ENCODE measurements at regions not wholly inside any gene's neighbourhood (a gene's known extent, or its start where the extent isn't known, plus 50 kb on each side); places are given as distances from the start of the nearest gene placed in this dataset.
A peak's percentile ranks its signal among the peaks of the same experiment; 100 is the strongest.
"Not testable (repeated sequence)": the region's sequence is repeated elsewhere in the genome, so short reads cannot be mapped to it uniquely, and the experiment has no call there.

- no peak for ATAC-seq (ENCODE audit: low FRiP score in 2 of 2)
- no peaks in the 10 kb centered on the region for H3K9me3 ChIP-seq
- peaks cover 0 to 4% (median 0%) of the 10 kb centered on the region in 4 donors for H3K4me1 ChIP-seq
- H3K27ac ChIP-seq: no peak overlapping the region
- no peaks in the 10 kb centered on the region for H3K36me3 ChIP-seq
- WGBS, 2 donors: 50 to 63% methylated on average over 2 of the region's 2 CpGs
- no peak for DNase-seq
- TF ChIP-seq POLR2A (IDR thresholded peaks at IDR 0.05) (no peak), POLR2AphosphoS5 (IDR thresholded peaks at IDR 0.05) (no peak), EP300 (IDR thresholded peaks at IDR 0.05) (no peak), CTCF (IDR thresholded peaks at IDR 0.05) (no peak)
- H3K4me3 ChIP-seq: no peak overlapping the region
- no peaks in the 10 kb centered on the region for H3K27me3 ChIP-seq
Observed at GRCh38 chr12:104888481-104888880, 69.6 kb downstream of the SLC41A2 start.

- TF ChIP-seq POLR2A (IDR thresholded peaks at IDR 0.05): no peak
- TF ChIP-seq CTCF (IDR thresholded peaks at IDR 0.05): no peak
- TF ChIP-seq EP300 (IDR thresholded peaks at IDR 0.05): no peak
- TF ChIP-seq POLR2AphosphoS5 (IDR thresholded peaks at IDR 0.05): no peak
- Histone ChIP-seq H3K36me3 (no peaks in the 10 kb centered on the region), H3K27me3 (no peaks in the 10 kb centered on the region), H3K4me1 (peaks cover 0 to 4% (median 0%) of the 10 kb centered on the region in 4 donors), H3K27ac (no peak overlapping the region), H3K9me3 (no peaks in the 10 kb centered on the region), H3K4me3 (no peak overlapping the region)
- ATAC-seq (ENCODE audit: low FRiP score in 2 of 2) (no peak), DNase-seq (no peak)
- 71 to 73% methylated on average over 2 of the region's 2 CpGs for WGBS, 2 donors
Observed at GRCh38 chr12:104887452-104887851, 70.6 kb downstream of the SLC41A2 start.

DNA sequence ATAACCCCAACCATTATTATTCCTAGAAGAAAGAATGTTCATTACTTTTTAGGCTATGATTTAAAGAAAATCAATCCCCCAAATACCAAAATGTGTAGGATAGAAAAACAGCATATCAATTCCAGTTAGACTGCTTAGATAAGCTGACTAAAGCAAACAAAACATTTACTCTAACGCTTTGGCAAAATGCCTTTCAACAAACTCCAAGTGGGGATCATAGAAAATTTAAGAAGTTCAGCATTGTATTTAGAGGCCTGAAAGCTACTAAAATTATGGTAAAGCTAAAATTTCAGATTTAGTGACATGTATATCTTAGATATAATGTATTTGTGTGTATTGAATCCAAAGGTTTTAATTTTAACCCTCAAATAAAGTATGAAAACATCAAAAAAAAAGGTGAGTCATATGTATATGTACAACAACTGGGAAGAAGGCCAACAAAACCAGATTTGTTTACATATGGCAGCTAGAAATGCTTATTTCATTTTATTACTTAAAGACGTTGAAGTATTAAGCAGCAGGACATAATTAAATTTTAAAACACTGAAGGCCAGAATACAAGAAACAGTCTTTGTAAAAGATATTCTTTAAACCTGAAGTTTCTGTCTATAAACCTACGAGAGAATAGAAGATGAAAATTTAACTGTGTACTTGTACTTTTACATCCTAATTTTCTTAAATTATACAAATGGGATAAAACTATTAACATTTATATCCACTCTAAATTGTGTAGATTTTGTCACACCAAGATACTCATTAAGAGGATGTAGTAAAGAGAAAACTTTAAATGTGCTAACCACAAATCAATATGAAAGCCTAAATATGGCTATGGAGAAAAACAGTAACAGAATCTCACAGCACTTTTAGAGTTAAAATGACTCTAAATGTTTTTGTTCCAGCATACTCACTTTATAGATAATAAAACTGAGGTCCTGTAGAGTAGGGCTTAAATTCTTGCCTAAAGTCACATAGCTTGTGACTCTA lies 71.4 kb downstream of the SLC41A2 start:
- no peak overlapping the region for H3K27ac ChIP-seq
- H3K9me3 ChIP-seq: no peaks in the 10 kb centered on the region
- no peak for ATAC-seq (ENCODE audit: low FRiP score in 2 of 2)
- WGBS, 2 donors: 64 to 65% methylated on average over 3 of the region's 3 CpGs
- no peak for DNase-seq
- no peak overlapping the region for H3K4me3 ChIP-seq
- H3K27me3 ChIP-seq: no peaks in the 10 kb centered on the region
- TF ChIP-seq CTCF (IDR thresholded peaks at IDR 0.05) (no peak), EP300 (IDR thresholded peaks at IDR 0.05) (no peak), POLR2A (IDR thresholded peaks at IDR 0.05) (no peak), POLR2AphosphoS5 (IDR thresholded peaks at IDR 0.05) (no peak)
- peaks cover 0 to 4% (median 0%) of the 10 kb centered on the region in 4 donors for H3K4me1 ChIP-seq
- H3K36me3 ChIP-seq: no peaks in the 10 kb centered on the region

DNA sequence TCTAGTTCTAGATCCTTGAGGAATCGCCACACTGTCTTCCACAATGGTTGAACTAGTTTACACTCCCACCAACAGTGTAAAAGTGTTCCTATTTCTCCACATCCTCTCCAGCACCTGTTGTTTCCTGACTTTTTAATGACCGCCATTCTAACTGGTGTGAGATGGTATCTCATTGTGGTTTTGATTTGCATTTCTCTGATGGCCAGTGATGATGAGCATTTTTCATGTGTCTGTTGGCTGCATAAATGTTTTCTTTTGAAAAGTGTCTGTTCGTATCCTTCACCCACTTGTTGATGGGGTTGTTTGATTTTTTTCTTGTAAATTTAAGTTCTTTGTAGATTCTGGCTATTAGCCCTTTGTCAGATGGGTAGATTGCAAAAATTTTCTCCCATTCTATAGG lies 79.2 kb downstream of the SLC41A2 start:
- not testable (repeated sequence) for H3K4me3 ChIP-seq; H3K4me1 ChIP-seq; ATAC-seq (ENCODE audit: low FRiP score in 2 of 2); H3K27me3 ChIP-seq; H3K36me3 ChIP-seq; DNase-seq; H3K9me3 ChIP-seq; H3K27ac ChIP-seq
- WGBS, 2 donors: 75 to 88% methylated on average over 3 of the region's 3 CpGs

GRCh38 chr12:104877103-104877705 lies 80.9 kb downstream of the SLC41A2 start:
- Histone ChIP-seq H3K4me3 (no peak overlapping the region), H3K9me3 (no peaks in the 10 kb centered on the region), H3K27ac (no peak overlapping the region), H3K27me3 (no peaks in the 10 kb centered on the region), H3K4me1 (no peaks in the 10 kb centered on the region), H3K36me3 (no peaks in the 10 kb centered on the region)
- ATAC-seq (ENCODE audit: low FRiP score in 2 of 2): no peak
- TF ChIP-seq CTCF (IDR thresholded peaks at IDR 0.05): peak; percentile 38 to 62 (median 48)
- TF ChIP-seq EP300 (IDR thresholded peaks at IDR 0.05): no peak
- no peak for TF ChIP-seq POLR2A (IDR thresholded peaks at IDR 0.05)
- TF ChIP-seq POLR2AphosphoS5 (IDR thresholded peaks at IDR 0.05): no peak
- peak in 1 of 2 donors; percentile 23 for DNase-seq
- WGBS, 2 donors: 72 to 81% methylated on average over 3 of the region's 3 CpGs

Measured in upper lobe of left lung (tissue), 6 donors.